Hepatic stellate cell (primary cell): ENCODE measurements at regions not wholly inside any gene's neighbourhood (a gene's known extent, or its start where the extent isn't known, plus 50 kb on each side); places are given as distances from the start of the nearest gene placed in this dataset.
A peak's percentile ranks its signal among the peaks of the same experiment; 100 is the strongest.

ENCODE experiments used
- DNase-seq: peaks from one replicate; pipeline ENCODE4 v3.0.0; 2011; ENCODE audit warnings: low spot score

DNA sequence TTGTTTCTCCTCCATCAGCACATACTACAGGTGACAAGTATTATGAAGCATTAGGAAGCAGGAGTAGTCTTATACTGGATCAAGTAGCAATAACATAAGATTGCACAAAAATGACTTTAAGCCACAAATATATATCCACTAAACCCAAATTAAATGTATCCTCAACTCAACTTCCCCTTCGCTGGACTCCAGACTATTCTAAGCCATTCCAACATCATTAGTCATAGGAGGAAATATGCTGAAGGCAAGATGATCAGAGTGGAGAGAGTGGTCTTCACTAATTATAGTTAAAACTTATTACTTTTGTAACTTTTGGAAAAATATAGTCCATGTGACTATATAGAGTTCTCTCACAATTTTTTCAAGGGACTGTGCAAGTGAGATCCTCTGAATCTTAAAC, 390.7 kb upstream of the ZP4 start:
- no peak for DNase-seq

DNA sequence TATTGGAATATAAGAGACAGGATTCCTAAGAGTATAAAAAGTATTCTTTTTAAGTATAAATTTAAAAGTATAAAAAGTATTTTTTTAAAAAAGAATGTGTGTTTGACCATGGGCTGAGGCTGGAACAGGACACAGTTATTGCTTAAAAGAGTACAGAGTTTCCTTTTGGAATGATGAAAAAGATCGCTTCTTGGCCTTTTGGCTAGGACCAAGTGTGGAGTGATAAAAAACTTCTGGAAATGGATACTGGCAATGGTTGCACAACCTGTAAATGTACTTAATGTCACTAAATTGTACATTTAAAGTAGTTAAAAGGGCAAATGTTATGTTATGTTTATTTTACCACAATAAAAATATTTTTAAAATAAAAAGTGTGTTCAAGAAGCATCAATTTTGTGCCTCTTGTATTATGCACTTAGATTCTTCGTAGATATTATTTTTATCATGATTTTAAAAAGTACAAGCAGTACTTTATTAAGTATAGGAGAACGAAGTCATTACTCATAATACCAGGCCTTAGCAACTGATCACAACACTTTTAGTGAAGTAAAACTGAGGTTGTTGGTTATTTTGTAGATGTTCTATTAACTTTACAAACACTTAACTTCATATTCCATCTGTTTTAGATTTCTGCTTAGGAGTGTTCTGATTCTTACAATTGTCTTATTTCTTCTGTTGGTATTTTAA, 389.1 kb upstream of the ZP4 start:
- DNase-seq = no peak

DNA sequence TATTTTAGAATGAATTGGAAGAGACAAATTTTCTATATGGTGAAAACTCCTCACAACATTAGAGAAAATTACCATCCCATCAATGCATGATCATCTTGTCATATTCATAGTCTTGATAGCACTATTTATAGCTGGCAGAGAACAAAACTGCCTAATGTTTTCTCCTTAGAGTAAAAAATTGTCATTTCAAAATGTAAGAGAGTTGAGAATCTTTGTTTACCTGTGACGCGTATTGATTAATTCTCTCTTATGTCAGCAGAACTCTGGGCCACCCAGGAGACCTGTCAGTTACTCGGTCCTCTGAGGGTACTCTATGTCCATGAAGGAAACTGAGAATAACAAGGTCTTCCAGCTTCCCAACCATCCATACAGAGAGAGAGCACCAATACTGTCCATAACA, 381.4 kb upstream of the ZP4 start:
- no peak for DNase-seq

DNA sequence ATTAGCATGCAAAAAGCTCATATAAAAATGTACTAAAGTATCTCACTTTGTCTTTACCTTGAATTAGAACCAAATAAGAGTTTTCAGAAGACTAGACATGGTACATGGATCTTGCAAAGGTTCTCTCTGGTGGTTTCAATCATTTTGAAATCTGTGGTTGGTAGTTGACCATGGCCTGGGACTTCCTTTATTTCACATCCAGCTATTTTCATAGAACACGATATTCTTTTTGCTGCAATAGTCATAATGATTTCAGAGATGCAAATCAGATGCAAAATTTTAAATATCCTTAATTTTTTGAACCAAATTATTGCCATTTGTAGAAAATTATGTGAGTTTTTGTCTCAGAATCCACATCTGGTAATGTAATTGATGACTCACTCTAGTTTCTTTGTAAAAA, 375.1 kb upstream of the ZP4 start:
- DNase-seq = no peak

DNA sequence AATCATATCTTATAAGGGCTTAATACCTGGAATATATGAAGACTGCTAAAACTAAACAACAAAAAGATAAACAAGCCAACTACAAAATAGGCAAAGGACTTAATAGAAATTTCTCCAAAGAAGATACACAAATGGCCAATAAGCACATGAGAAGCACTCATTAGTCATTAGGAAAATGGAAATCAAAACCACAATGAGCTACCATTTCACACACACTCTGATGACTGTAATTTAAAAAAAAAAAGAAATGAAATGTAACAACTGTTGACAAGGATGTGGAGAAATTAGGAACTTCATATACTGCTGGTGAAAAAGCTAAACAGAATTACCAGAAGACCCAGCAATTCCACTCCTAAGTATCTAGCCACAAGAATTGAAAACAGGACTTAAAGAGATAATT, 374.2 kb upstream of the ZP4 start:
- no peak for DNase-seq

DNA sequence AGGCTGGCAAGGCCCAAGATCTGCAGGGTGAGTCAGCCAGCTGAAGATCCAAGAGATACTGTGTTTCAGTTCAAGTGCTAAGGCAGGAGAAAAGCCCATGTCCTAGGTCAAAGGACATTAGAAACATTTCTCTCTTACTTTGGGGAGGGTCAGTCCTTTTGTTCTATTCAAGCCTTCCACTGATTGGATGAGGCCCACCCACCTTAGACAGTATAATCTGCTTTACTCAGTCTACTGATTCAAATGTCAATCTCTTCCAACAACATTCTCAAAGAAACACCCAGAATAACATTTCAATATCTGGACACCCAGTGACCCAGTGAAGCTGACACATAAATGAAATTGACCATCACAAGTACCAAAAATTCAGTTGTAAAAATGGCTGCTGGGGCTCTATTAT, 367.8 kb upstream of the ZP4 start:
- no peak for DNase-seq

DNA sequence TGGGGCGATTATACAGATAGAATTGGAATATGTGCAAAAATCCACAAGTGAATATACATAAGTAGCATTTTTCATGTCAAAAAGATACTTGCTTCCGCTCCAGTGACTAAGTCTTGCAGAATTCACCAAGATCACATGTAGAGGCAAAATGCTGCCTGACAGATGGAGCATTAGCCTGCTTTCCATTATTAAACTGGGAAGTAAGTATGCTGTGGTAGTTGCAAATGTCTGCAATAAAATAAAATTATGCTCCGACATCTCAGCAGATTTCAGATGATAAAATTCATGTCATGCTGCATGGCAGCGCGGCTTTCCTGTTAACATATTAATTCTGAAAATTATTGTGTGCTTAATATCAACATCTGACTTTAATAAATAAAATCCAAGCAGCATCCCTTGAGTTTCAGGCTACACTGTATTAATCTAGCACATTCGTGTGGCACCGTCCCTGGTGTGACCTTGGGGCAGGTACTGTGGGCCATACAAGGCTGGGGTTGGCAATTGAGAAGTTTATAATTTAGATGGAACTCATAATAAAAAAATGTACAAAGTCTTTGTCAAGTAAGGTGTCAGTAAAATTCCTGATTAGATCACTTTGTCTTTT, 366.4 kb upstream of the ZP4 start:
- no peak for DNase-seq

DNA sequence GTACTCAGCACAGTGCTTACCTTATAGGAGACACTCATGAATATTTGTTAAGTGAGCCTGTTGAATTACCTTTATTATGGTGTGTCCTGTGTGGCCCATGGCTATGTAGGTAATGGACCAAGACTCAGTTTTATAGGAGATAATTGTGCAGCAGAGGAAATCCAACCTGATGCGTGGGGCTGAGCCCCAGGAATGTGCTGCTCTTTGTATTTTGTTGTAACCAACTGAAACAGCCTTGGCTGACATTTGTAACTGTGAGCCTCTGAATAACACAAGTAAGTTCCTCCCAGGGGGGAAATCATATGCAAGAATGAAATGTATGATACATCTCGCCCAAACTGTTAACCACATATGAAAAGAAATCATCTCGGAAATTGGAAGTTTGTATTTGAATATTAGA, 364.2 kb upstream of the ZP4 start:
- no peak for DNase-seq

DNA sequence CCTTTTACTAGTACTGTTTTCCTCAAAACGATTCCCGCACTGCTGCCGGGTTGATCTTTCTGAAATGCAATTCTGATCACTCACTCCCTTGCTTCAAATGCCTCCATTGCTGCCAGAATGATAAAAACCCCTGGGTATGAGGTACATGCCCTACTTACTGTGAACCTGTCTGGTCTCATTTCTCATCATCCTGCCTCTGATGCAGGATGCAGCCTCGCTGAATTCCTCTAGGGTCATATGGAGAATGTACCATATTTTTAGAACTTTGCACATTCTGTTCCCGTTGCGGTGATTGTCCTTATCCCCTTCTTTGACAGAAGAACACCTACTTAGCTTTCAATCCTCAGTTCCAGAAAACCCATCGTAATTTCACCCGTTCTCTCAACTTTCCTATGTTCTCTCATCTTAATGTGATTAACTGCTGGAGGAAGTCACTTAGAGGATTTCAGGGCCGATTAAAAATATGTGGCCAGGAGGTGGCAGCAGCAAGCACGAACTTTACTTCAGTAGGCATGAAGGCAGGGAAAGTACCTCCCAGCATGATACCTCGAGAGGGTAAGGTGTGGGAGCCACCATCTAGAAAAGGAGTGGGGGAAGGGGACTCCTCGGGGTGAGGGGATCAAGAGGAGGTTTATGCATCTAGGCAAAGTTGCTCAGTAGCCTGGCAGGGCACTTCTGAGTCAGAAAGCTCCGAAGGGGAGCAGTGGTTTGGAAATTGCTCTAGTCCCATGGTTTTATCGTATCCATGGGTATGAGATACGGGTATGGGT, 361.5 kb upstream of the ZP4 start:
- peak; percentile 13 for DNase-seq

DNA sequence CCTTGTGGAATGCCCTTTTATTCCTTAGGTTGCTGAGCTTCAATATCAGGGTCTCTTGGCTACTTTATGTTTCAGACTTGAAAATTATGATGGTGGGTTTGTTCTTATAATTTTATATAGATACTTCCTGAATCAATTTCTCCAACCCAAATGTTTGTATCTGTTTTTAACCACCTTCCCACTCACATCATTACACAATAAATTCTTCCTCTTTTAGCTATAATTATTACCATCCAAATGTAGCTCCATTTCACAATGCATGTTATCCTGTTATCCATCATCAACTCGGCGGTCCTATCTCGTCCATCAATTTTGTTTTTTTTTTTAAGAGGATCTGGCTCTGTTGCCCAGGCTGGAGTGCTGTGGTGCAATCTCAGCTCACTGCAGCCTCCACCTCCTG, 357.6 kb upstream of the ZP4 start:
- DNase-seq = no peak

DNA sequence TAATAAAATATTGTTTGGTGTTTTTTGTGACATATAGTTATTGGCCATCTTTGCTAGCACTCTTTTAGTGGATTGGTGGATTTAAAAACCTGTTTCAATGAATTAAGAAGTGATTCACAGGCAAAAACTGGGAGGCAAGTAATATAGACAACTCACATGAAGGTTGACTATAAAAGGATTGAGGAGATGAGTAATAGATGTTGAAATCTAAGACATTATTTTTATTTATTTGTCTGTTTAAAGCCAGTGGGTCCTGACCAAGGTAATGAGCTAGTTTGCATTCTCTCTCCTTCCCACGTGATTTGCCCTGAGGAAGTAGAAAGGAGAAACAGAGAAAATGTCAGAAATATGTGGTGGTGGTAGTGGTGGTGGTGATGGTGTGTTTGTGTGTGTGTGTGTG, 351.5 kb upstream of the ZP4 start:
- DNase-seq = no peak

DNA sequence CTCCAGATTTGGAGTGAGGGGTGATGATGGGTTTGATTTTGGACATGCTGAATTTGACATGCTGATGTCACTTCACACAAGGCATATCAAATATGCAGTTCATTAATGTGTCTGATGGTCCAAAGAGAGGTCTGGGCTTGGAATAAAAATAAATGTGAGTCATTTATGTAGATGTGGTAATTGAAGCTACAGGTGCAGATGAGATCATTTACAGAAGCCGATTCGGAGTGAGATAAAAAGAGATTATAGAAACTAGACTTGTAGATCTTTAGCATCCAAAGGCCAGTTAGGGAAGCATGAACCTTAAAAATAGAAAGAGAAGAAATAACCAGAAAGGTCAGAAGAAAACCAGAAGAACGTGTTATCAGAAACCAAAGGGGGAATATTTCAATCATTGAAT, 350.9 kb upstream of the ZP4 start:
- no peak for DNase-seq

DNA sequence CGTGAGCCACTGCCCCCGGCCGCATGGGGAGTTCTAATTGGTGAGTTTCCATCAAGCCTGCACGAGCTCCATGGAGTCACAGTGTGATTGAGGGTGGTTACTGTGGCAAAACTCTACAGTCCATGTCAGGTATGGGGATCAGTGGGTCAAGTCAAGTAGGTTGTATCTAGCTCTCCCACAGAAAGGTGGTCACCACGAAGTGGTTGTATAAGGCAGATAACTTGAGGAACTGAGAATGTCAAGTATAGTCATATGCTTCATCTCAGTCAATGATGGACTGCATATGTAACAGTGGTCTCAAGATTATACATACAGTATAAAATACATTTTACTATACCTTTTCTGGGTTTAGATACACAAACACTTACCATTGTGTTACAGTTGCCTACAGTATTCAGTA, 348.6 kb upstream of the ZP4 start:
- DNase-seq = no peak

DNA sequence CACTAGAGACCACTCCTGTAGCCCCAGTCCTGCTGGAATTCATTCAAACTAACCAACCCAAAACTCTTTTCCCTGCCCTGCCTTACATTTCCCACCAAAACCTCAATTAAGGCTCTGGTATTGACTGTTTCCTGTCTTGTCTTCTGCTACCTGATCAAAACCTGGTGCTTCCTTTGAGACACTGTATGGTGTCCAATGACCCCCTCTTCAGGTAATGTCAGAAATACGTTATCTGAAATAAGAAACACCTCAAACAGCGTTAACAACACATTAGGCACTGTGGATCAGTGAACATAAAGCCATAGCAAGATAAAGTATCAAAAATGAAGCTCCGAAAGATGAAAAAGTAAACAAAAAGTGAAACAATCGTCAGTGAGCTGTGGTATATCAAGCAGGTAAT, 343.2 kb upstream of the ZP4 start:
- DNase-seq = no peak

DNA sequence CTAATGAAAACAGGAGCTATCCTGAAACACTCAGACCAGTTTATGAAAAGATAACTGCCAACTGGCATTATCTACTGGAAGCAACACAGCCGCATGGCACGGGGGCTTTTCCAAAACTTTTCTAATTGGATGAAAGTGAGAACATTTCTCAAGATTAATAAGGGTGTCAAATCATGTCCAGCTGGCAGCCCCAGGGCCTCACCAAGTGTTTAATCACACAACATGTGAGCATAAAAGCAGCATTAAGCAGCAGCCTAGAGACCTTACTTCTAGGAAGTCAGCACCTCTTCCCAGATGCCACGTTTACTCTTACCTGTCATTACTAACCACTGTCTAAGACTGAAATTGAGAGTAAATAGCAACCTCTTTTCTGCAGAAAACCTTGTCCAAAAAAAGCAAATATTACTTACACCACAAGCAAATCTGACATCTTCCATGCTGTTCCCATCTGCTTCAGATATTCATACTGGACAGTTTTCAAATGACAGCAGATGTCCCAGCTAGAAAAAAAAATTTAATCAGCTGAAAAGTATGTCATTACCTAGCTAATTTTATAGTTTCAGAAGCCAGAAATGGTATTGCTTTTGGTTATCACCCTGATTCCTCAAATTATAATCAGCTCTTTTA, 341.5 kb upstream of the ZP4 start:
- no peak for DNase-seq

DNA sequence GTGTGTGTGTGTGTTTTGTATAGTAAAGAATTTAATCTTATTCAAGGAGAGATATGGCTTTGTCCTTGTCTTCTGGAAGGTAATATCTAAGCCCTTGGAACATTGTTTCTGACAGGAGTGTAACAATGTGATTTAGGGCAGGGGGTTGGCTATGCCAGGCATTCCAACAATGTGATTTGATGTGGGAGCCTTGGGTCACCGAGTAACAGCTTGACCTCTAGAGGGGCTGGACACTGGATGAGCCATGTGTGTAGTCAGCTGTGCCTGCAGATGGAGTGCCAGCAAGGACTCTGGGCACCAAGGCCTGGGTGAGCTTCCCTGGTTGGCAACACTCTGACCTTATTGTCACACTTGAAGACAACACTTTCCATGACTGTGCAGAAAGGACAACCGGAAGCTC, 336.1 kb upstream of the ZP4 start:
- no peak for DNase-seq

DNA sequence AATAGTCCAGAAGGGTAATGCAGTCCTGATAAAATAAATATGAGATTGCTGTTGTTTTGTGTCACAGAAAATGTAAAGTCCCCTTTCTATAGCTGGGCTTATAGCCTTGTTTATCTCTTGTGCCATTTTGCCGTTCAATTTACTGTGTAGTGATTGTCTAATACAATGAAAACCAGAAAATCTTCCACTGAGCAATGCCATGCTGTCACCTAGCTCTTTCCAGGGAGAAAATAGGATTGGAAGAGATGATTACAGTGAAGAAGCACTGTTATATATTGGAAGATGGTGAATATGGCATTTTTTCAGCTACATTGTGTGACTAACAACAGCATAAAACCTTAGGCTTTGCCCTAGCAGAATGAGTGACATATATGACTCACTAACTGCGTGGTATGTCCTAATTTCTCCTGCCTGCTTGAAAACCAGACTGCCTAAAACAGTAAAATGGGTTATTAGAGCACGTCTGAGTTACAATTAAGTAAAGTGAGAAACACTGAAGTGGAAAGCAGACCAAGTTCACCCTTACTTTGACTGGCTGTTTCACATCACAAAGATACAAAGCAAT, 332.4 kb upstream of the ZP4 start:
- no peak for DNase-seq

DNA sequence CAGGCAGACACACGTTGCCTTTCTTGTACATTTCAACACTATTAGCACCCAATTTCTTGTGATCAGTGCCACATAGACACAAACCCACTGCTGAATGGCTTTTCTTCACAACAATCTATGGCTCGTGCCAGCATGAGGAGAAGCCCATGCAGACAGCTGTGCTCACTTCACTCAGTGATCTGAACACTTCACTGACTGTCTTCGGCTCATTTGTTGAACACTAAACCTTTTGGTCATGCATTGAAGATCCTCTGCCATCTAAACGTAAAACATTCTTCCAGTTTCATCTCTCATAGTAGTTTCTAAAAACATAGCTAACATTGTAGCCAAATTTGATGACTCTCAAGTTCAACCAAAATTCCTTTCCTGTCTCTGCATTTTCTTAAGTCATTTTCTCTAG, 331.0 kb upstream of the ZP4 start:
- DNase-seq = no peak

DNA sequence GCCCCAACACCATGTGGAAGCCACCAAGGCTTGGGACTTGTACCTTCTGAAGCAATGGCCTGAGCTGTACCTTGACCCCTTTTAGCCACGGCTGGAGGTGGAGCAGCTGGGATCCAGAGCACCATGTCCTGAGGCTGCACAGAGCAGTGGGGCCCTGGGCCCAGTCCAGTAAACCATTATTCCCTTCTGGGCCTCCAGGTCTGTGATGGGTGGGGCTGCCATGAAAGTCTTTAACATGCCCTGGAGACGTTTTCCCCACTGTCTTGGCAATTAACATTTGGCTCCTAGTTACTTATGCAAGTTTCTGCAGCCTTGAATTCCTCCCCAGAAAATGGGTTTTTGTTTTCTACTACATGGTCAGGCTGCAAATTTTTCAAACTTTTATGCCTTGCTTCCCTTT, 323.7 kb upstream of the ZP4 start:
- no peak for DNase-seq

DNA sequence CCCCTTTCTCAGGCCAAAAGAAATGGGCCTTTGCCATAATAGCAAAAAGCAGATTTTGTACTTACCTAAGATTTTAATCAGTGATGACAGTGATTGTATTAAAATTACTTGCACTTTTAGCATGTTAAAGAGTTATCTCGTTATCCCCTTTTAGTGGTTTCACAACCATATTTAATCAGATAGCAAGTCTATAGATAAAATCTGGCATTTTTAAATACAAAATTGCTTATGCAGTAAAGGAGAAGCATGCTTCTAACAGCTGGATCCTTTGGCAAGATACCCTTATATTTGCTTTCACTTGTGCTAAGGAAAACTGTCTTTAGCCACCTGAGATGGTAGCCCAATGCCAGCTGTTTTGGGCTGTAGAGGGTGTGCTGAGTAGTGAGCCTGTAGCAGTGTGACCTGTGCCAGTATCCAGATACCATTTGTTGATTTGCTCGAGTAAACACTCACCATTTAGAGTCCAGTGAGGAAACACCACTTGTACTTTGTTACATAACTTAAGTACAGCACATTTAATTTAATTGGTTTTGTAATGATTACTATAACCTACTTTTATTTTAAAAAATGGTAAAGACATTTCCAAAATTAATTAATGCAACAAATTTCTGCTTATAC, 314.4 kb upstream of the ZP4 start:
- no peak for DNase-seq

DNA sequence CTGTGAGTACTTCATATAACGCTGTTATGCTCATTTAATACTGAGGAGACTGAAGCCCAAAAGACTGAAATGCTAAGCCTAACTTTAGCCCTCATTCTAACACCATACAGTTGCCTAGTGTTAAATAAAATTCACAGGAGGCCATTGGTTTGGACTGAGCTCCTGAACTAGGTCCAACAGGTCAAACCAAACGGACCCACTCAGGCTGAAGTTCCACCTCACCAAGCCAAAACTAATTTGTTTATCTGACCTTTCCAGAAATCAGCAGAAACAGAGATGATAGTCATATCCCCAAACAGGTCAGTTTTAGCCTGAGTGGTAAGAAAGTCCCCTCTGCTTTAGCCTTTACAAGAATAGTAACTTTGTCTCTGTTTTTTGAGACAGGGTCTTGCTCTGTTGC, 311.3 kb upstream of the ZP4 start:
- no peak for DNase-seq

DNA sequence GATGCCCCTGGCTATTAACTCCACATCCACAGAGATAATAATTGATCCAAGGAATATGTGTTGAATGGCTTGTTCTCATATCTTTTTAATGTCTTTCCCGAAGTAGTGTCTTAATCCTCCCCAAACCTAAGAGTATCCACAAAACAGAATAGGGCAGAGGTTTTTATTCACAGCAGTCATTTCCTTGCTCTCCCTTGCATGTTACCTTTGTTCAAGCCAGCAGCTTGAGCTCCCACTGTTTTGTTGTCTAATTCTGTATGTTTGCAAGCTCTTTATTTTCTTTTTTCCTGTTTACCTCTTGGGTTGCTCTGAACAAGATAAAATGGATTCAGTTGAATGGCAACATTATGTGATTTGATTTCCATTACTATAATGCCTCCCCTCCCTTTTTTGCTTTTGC, 308.6 kb upstream of the ZP4 start:
- DNase-seq = no peak
